IMR-90 (cell line): ENCODE measurements at regions not wholly inside any gene's neighbourhood (a gene's known extent, or its start where the extent isn't known, plus 50 kb on each side); places are given as distances from the start of the nearest gene placed in this dataset.

Experiments used
- MAZ ChIP-seq: IDR thresholded peaks from 2 replicates; pipeline ENCODE4 v1.6.1; 2012; ENCODE audit warnings: low read depth, mild to moderate bottlenecking, low read length, improper control_type of control experiment, moderate library complexity, borderline replicate concordance
- POLR2A ChIP-seq: IDR thresholded peaks from 2 replicates; pipeline ENCODE4 v1.6.1; 2012; ENCODE audit warnings: mild to moderate bottlenecking, low read depth, low read length
- SMC3 ChIP-seq: fragments of 150-350 bp; IDR thresholded peaks from 2 replicates; pipeline ENCODE4 v1.6.1; 2016; ENCODE audit warnings: low read depth, mild to moderate bottlenecking, antibody characterized with exemption, low read length, moderate library complexity
- TF ChIP-seq, protein P1 (sequence below): conservative IDR thresholded peaks from 2 replicates; pipeline ENCODE4 v1.5.1; 2012; ENCODE audit warnings: mild to moderate bottlenecking, low read depth, low read length, improper control_type of control experiment
- TF ChIP-seq, protein P2 (sequence below): fragments of 150-350 bp; IDR thresholded peaks from 2 replicates; pipeline ENCODE4 v1.6.1; 2017; ENCODE audit warnings: mild to moderate bottlenecking, antibody characterized with exemption, low read length, low read depth

DNA sequence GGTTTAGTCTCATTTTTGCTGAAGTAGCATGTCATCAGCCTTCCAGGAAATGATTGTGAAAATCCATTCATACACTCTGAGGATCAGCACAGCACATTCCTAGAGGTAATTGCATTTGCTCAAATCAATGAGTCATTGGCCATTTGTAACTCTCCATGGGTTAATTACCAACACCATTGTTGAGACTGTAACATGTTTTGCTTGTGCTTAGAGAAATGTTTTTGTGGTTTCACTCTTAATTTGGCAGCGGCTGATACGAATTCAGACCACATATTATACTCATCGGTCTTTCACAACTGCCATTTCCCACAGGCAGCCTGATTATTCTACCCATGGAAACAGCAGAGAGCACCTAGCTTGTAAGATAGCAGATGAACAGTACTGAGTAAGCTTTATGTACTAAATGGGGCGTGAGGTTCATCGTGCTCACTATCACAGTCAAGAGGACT, 110.3 kb downstream of the NHLRC3 start:
- no peak for TF ChIP-seq MAZ
- TF ChIP-seq SMC3 = no peak
- TF ChIP-seq, protein P1, sequence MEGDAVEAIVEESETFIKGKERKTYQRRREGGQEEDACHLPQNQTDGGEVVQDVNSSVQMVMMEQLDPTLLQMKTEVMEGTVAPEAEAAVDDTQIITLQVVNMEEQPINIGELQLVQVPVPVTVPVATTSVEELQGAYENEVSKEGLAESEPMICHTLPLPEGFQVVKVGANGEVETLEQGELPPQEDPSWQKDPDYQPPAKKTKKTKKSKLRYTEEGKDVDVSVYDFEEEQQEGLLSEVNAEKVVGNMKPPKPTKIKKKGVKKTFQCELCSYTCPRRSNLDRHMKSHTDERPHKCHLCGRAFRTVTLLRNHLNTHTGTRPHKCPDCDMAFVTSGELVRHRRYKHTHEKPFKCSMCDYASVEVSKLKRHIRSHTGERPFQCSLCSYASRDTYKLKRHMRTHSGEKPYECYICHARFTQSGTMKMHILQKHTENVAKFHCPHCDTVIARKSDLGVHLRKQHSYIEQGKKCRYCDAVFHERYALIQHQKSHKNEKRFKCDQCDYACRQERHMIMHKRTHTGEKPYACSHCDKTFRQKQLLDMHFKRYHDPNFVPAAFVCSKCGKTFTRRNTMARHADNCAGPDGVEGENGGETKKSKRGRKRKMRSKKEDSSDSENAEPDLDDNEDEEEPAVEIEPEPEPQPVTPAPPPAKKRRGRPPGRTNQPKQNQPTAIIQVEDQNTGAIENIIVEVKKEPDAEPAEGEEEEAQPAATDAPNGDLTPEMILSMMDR = no peak
- TF ChIP-seq POLR2A = no peak
- TF ChIP-seq, protein P2, sequence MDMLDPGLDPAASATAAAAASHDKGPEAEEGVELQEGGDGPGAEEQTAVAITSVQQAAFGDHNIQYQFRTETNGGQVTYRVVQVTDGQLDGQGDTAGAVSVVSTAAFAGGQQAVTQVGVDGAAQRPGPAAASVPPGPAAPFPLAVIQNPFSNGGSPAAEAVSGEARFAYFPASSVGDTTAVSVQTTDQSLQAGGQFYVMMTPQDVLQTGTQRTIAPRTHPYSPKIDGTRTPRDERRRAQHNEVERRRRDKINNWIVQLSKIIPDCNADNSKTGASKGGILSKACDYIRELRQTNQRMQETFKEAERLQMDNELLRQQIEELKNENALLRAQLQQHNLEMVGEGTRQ = no peak
